ENCODE measurements at regions not wholly inside any gene's neighbourhood (a gene's known extent, or its start where the extent isn't known, plus 50 kb on each side); places are given as distances from the start of the nearest gene placed in this dataset.

- peak overlapping the region; percentile 14 to 46 (median 24) for H3K4me3 ChIP-seq (ENCODE audit: low read depth in 1 of 3, low read length in 3 of 3)
- no peak for TF ChIP-seq MAX (IDR thresholded peaks at IDR 0.05)
- peak; percentile 44 for TF ChIP-seq YY1 (IDR thresholded peaks at IDR 0.05)
- H3K36me3 ChIP-seq (ENCODE audit: control insufficient read depth in 4 of 4, insufficient read depth in 3 of 4, low read depth in 1 of 4, low read length in 3 of 4): no peaks in the 10 kb centered on the region
- H3K4me1 ChIP-seq (ENCODE audit: control insufficient read depth in 4 of 4, insufficient read depth in 4 of 4, low read length in 3 of 4): peaks cover 0 to 6% (median 2%) of the 10 kb centered on the region in 4 donors
- DNase-seq (ENCODE audit: low spot score): no peak
- peaks cover 2 to 9% (median 4%) of the 10 kb centered on the region in 4 donors for H3K9me3 ChIP-seq (ENCODE audit: control insufficient read depth in 4 of 4, low read length in 3 of 4)
- peak overlapping the region in 1 of 2 donors; percentile 62 for H3K27ac ChIP-seq (ENCODE audit: low read depth in 1 of 2, low read length in 2 of 2)
- peak overlapping the region in 1 of 2 donors; percentile 59 for H3K9ac ChIP-seq (ENCODE audit: low read depth in 1 of 2, low read length in 2 of 2)
- H3K27me3 ChIP-seq (ENCODE audit: control insufficient read depth in 4 of 4, insufficient read depth in 4 of 4, low read length in 3 of 4): peaks cover 0 to 30% (median 15%) of the 10 kb centered on the region in 4 donors
- whole genome bisulfite sequencing: 14% methylated on average over 21 of the region's 21 CpGs
These were observed 91.1 kb upstream of the BTN3A2 start for GRCh38 chr6:26273673-26274588.

GRCh38 chr6:26275663-26276062 lies 89.3 kb upstream of the BTN3A2 start:
- Histone ChIP-seq H3K4me3 (ENCODE audit: low read depth in 1 of 3, low read length in 3 of 3) (no peak overlapping the region), H3K9me3 (ENCODE audit: control insufficient read depth in 4 of 4, low read length in 3 of 4) (peaks cover 0 to 9% (median 4%) of the 10 kb centered on the region in 4 donors), H3K27me3 (ENCODE audit: control insufficient read depth in 4 of 4, insufficient read depth in 4 of 4, low read length in 3 of 4) (peaks cover 0 to 25% (median 14%) of the 10 kb centered on the region in 4 donors), H3K9ac (ENCODE audit: low read depth in 1 of 2, low read length in 2 of 2) (no peak overlapping the region), H3K36me3 (ENCODE audit: control insufficient read depth in 4 of 4, insufficient read depth in 3 of 4, low read depth in 1 of 4, low read length in 3 of 4) (no peaks in the 10 kb centered on the region), H3K27ac (ENCODE audit: low read depth in 1 of 2, low read length in 2 of 2) (no peak overlapping the region), H3K4me1 (ENCODE audit: control insufficient read depth in 4 of 4, insufficient read depth in 4 of 4, low read length in 3 of 4) (peaks cover 0 to 6% (median 2%) of the 10 kb centered on the region in 4 donors)
- TF ChIP-seq JUND (IDR thresholded peaks at IDR 0.05) (no peak), ATF3 (IDR thresholded peaks at IDR 0.05) (no peak), REST (IDR thresholded peaks at IDR 0.05) (no peak), SP1 (IDR thresholded peaks at IDR 0.05) (no peak)
- 83% methylated on average over 2 of the region's 2 CpGs for WGBS
- DNase-seq (ENCODE audit: low spot score): no peak

GRCh38 chr6:26276841-26277648 lies 88.0 kb upstream of the BTN3A2 start:
- Histone ChIP-seq H3K27ac (ENCODE audit: low read depth in 1 of 2, low read length in 2 of 2) (no peak overlapping the region), H3K4me1 (ENCODE audit: control insufficient read depth in 4 of 4, insufficient read depth in 4 of 4, low read length in 3 of 4) (peaks cover 0 to 6% (median 2%) of the 10 kb centered on the region in 4 donors), H3K9ac (ENCODE audit: low read depth in 1 of 2, low read length in 2 of 2) (no peak overlapping the region), H3K27me3 (ENCODE audit: control insufficient read depth in 4 of 4, insufficient read depth in 4 of 4, low read length in 3 of 4) (peaks cover 0 to 17% (median 11%) of the 10 kb centered on the region in 4 donors), H3K36me3 (ENCODE audit: control insufficient read depth in 4 of 4, insufficient read depth in 3 of 4, low read depth in 1 of 4, low read length in 3 of 4) (no peaks in the 10 kb centered on the region), H3K9me3 (ENCODE audit: control insufficient read depth in 4 of 4, low read length in 3 of 4) (peaks cover 0 to 9% (median 2%) of the 10 kb centered on the region in 4 donors), H3K4me3 (ENCODE audit: low read depth in 1 of 3, low read length in 3 of 3) (no peak overlapping the region)
- DNase-seq (ENCODE audit: low spot score): no peak
- 91% methylated on average over 6 of the region's 6 CpGs for WGBS
- no peak for TF ChIP-seq ATF3 (IDR thresholded peaks at IDR 0.05)
- no peak for TF ChIP-seq SP1 (IDR thresholded peaks at IDR 0.05)
- no peak for TF ChIP-seq RAD21 (IDR thresholded peaks at IDR 0.05)
- TF ChIP-seq TAF1 (conservative IDR thresholded peaks at IDR 0.05): no peak
- TF ChIP-seq HNF4A (conservative IDR thresholded peaks at IDR 0.05): no peak
- TF ChIP-seq ZBTB33 (IDR thresholded peaks at IDR 0.05): no peak
- no peak for TF ChIP-seq FOXA1 (IDR thresholded peaks at IDR 0.05)
- no peak for TF ChIP-seq CTCF (IDR thresholded peaks at IDR 0.05; ENCODE audit: low read depth, low read length, missing input control)

All from liver (tissue), 8 donors.